ENCODE measurements at regions not wholly inside any gene's neighbourhood (a gene's known extent, or its start where the extent isn't known, plus 50 kb on each side); places are given as distances from the start of the nearest gene placed in this dataset.

DNA sequence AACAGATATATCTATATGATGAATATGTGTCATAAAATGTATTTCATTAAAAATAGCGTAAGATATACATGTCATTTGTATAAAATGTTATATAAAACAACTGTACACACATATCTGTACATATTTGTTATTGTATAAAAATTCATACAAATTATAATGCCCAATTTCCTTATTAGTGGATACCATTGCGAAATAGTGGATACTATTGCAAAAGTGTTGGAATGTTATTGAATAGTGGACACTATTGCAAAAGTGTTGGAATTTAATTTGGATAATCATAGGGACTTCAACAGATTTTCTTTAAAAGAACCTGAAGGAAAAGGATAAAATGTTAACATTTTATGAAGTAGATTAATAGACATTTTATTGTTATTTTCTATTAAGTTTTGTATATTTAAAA lies 487.4 kb downstream of the HAO1 start:
- TF ChIP-seq, protein P1, sequence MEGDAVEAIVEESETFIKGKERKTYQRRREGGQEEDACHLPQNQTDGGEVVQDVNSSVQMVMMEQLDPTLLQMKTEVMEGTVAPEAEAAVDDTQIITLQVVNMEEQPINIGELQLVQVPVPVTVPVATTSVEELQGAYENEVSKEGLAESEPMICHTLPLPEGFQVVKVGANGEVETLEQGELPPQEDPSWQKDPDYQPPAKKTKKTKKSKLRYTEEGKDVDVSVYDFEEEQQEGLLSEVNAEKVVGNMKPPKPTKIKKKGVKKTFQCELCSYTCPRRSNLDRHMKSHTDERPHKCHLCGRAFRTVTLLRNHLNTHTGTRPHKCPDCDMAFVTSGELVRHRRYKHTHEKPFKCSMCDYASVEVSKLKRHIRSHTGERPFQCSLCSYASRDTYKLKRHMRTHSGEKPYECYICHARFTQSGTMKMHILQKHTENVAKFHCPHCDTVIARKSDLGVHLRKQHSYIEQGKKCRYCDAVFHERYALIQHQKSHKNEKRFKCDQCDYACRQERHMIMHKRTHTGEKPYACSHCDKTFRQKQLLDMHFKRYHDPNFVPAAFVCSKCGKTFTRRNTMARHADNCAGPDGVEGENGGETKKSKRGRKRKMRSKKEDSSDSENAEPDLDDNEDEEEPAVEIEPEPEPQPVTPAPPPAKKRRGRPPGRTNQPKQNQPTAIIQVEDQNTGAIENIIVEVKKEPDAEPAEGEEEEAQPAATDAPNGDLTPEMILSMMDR (conservative IDR thresholded peaks at IDR 0.05 in 1 of 2, IDR thresholded peaks at IDR 0.05 in 1 of 2; ENCODE audit: extremely low read depth in 1 of 2, insufficient read depth in 1 of 2, low read depth in 1 of 2, low read length in 2 of 2), result no peak
- TF ChIP-seq EZH2 (IDR thresholded peaks at IDR 0.05; ENCODE audit: borderline replicate concordance, low read length), result no peak

Data from mammary epithelial cell (primary cell).